SK-N-SH treated with all-trans-retinoic acid at 6 μM for 48 hours (cell line): ENCODE measurements at regions not wholly inside any gene's neighbourhood (a gene's known extent, or its start where the extent isn't known, plus 50 kb on each side); places are given as distances from the start of the nearest gene placed in this dataset.

Experiments used
- ATAC-seq: fragments of 200-7000 bp; cut with Tn5 transposase; 3 replicates; pipeline ENCODE4 v1.9.1; 2020; ENCODE audit warnings: mild to moderate bottlenecking, moderate library complexity
- ARNTL ChIP-seq: fragments of 450-650 bp; formaldehyde crosslinking; IDR thresholded peaks from 2 replicates; pipeline ENCODE4 v1.5.0; 2020; ENCODE audit warnings: low read depth, mild to moderate bottlenecking, moderate library complexity, borderline replicate concordance
- BACH2 ChIP-seq: fragments of 250-450 bp; sonication (Bioruptor Pico); IDR thresholded peaks from 2 replicates; pipeline ENCODE4 v1.9.0; 2021; ENCODE audit warnings: mild to moderate bottlenecking, borderline replicate concordance
- CREB5 ChIP-seq: fragments of 250-450 bp; sonication (Bioruptor Pico); IDR thresholded peaks from 2 replicates; pipeline ENCODE4 v1.5.1; 2020; ENCODE audit warnings: low read depth, mild to moderate bottlenecking, moderate library complexity
- CSDC2 ChIP-seq: fragments of 250-450 bp; sonication (Bioruptor Pico); IDR thresholded peaks from 2 replicates; pipeline ENCODE4 v1.5.0; 2020; ENCODE audit warnings: mild to moderate bottlenecking, moderate library complexity
- CSRNP3 ChIP-seq: fragments of 250-450 bp; sonication (Bioruptor Pico); IDR thresholded peaks from 2 replicates; pipeline ENCODE4 v1.5.1; 2021; ENCODE audit warnings: mild to moderate bottlenecking, moderate library complexity
- ESRRG ChIP-seq: fragments of 250-450 bp; sonication (Bioruptor Pico); IDR thresholded peaks from 2 replicates; pipeline ENCODE4 v1.6.1; 2021; ENCODE audit warnings: mild to moderate bottlenecking
- GLIS3 ChIP-seq: fragments of 250-450 bp; sonication (Bioruptor Pico); IDR thresholded peaks from 2 replicates; pipeline ENCODE4 v1.5.0; 2020; ENCODE audit warnings: mild to moderate bottlenecking, moderate library complexity
- ISL1 ChIP-seq: fragments of 250-450 bp; sonication (Bioruptor Pico); IDR thresholded peaks from 2 replicates; pipeline ENCODE4 v2.1.2; 2022; ENCODE audit warnings: mild to moderate bottlenecking, moderate library complexity
- OSR1 ChIP-seq: fragments of 250-450 bp; sonication (Bioruptor Pico); IDR thresholded peaks from 2 replicates; pipeline ENCODE4 v1.8.0; 2022; ENCODE audit warnings: moderate library complexity, mild to moderate bottlenecking, inconsistent platforms
- PATZ1 ChIP-seq: fragments of 250-450 bp; sonication (Bioruptor Pico); IDR thresholded peaks from 2 replicates; pipeline ENCODE4 v1.8.0; 2020; ENCODE audit warnings: mild to moderate bottlenecking, moderate library complexity, borderline replicate concordance
- PPARA ChIP-seq: fragments of 250-450 bp; sonication (Bioruptor Pico); IDR thresholded peaks from 2 replicates; pipeline ENCODE4 v1.5.0; 2020; ENCODE audit warnings: mild to moderate bottlenecking, borderline replicate concordance
- SNAI2 ChIP-seq: fragments of 250-450 bp; sonication (Bioruptor Pico); IDR thresholded peaks from 2 replicates; pipeline ENCODE4 v1.5.0; 2020; ENCODE audit warnings: mild to moderate bottlenecking, moderate library complexity
- TCF4 ChIP-seq: fragments of 250-450 bp; sonication (Bioruptor Pico); IDR thresholded peaks from 2 replicates; pipeline ENCODE4 v1.8.0; 2021; ENCODE audit warnings: mild to moderate bottlenecking, moderate library complexity, borderline replicate concordance
- TOX ChIP-seq: fragments of 250-450 bp; sonication (Bioruptor Pico); IDR thresholded peaks from 2 replicates; pipeline ENCODE4 v1.8.0; 2021; ENCODE audit warnings: mild to moderate bottlenecking, moderate library complexity, borderline replicate concordance
- TSHZ2 ChIP-seq: fragments of 250-450 bp; sonication (Bioruptor Pico); IDR thresholded peaks from 2 replicates; pipeline ENCODE4 v1.5.0; 2020; ENCODE audit warnings: mild to moderate bottlenecking, moderate library complexity
- ZC3H10 ChIP-seq: fragments of 250-450 bp; sonication (Bioruptor Pico); IDR thresholded peaks from 2 replicates; pipeline ENCODE4 v1.5.1; 2021; ENCODE audit warnings: mild to moderate bottlenecking, moderate library complexity
- ZFP3 ChIP-seq: fragments of 250-450 bp; sonication (Bioruptor Pico); IDR thresholded peaks from 2 replicates; pipeline ENCODE4 v1.5.0; 2020; ENCODE audit warnings: mild to moderate bottlenecking, moderate library complexity
- ZFP30 ChIP-seq: fragments of 450-650 bp; formaldehyde crosslinking; IDR thresholded peaks from 2 replicates; pipeline ENCODE4 v1.5.0; 2022; ENCODE audit warnings: mild to moderate bottlenecking, moderate library complexity
- ZNF565 ChIP-seq: fragments of 450-650 bp; formaldehyde crosslinking; conservative IDR thresholded peaks from 2 replicates; pipeline ENCODE4 v1.5.0; 2020; ENCODE audit warnings: low read depth, mild to moderate bottlenecking, moderate library complexity
- ZNF70 ChIP-seq: fragments of 450-650 bp; formaldehyde crosslinking; IDR thresholded peaks from 2 replicates; pipeline ENCODE4 v1.5.0; 2020; ENCODE audit warnings: mild to moderate bottlenecking, moderate library complexity
- ZNF8 ChIP-seq: fragments of 450-650 bp; formaldehyde crosslinking; IDR thresholded peaks from 2 replicates; pipeline ENCODE4 v1.5.0; 2020; ENCODE audit warnings: mild to moderate bottlenecking, moderate library complexity

GRCh38 chr6:121881974-121882667 lies 446.7 kb downstream of the GJA1 start:
- TF ChIP-seq CREB5 (CRISPR knock-in tag), result no peak
- no peak for TF ChIP-seq SNAI2
- no peak for TF ChIP-seq ZFP30
- no peak for TF ChIP-seq BACH2 (CRISPR knock-in tag)
- TF ChIP-seq PPARA (CRISPR knock-in tag), result no peak
- TF ChIP-seq TCF4 (CRISPR knock-in tag), result no peak
- ATAC-seq, result peak; percentile 85

GRCh38 chr6:121884091-121884490 lies 448.6 kb downstream of the GJA1 start:
- ATAC-seq, result no peak
- TF ChIP-seq ARNTL (no peak), ZNF8 (CRISPR knock-in tag) (no peak), TOX (CRISPR knock-in tag) (no peak), PPARA (CRISPR knock-in tag) (no peak)

GRCh38 chr6:121884620-121885019 lies 449.2 kb downstream of the GJA1 start:
- no peak for ATAC-seq
- TF ChIP-seq PATZ1 (no peak), ISL1 (no peak), TCF4 (CRISPR knock-in tag) (no peak), TOX (CRISPR knock-in tag) (no peak)

GRCh38 chr6:121885399-121886152 lies 450.1 kb downstream of the GJA1 start:
- TF ChIP-seq PATZ1 (no peak), CREB5 (CRISPR knock-in tag) (no peak), TSHZ2 (no peak), PPARA (CRISPR knock-in tag) (no peak)
- TF ChIP-seq, all 23 proteins: peak for 0
- ATAC-seq, result no peak

GRCh38 chr6:121886223-121886830 lies 450.9 kb downstream of the GJA1 start:
- ATAC-seq, result no peak
- TF ChIP-seq ZNF565 (CRISPR knock-in tag) (no peak), BACH2 (CRISPR knock-in tag) (no peak), ZFP30 (no peak), OSR1 (no peak), ZNF70 (CRISPR knock-in tag) (no peak), ZC3H10 (CRISPR knock-in tag) (no peak), ESRRG (CRISPR knock-in tag) (no peak), CREB5 (CRISPR knock-in tag) (no peak), ZFP3 (CRISPR knock-in tag) (no peak), ISL1 (no peak), CSDC2 (CRISPR knock-in tag) (no peak), GLIS3 (CRISPR knock-in tag) (no peak), CSRNP3 (no peak)
